ENCODE measurements at regions not wholly inside any gene's neighbourhood (a gene's known extent, or its start where the extent isn't known, plus 50 kb on each side); places are given as distances from the start of the nearest gene placed in this dataset.

- DNase-seq (no peak), ATAC-seq (no peak)
Observed at GRCh38 chr12:24723759-24724158, 225.1 kb downstream of the BCAT1 start.

GRCh38 chr12:24721191-24721590 is 227.7 kb downstream of the BCAT1 start:
- ATAC-seq (no peak), DNase-seq (no peak)

GRCh38 chr12:24719293-24719721 is 229.6 kb downstream of the BCAT1 start:
- peak; percentile 97 for ATAC-seq
- peak; percentile 65 for DNase-seq

GRCh38 chr12:24718617-24719016 is 230.3 kb downstream of the BCAT1 start:
- ATAC-seq (no peak), DNase-seq (no peak)

GRCh38 chr12:24714237-24714636 is 234.7 kb downstream of the BCAT1 start:
- no peak for DNase-seq
- ATAC-seq = no peak

GRCh38 chr12:24711056-24712008 is 237.6 kb downstream of the BCAT1 start:
- DNase-seq (no peak), ATAC-seq (no peak)

GRCh38 chr12:24709216-24709615 is 239.7 kb downstream of the BCAT1 start:
- DNase-seq (no peak), ATAC-seq (peak; percentile 75)

- DNase-seq (no peak), ATAC-seq (no peak)
Observed at GRCh38 chr12:24708718-24709117, 240.2 kb downstream of the BCAT1 start.

- no peak for DNase-seq
- peak; percentile 20 for ATAC-seq
Observed at GRCh38 chr12:24708043-24708442, 240.9 kb downstream of the BCAT1 start.

- ATAC-seq (no peak), DNase-seq (no peak)
Observed at GRCh38 chr12:24707334-24707733, 241.6 kb downstream of the BCAT1 start.

- DNase-seq (no peak), ATAC-seq (no peak)
Observed at GRCh38 chr12:24705741-24706358, 243.1 kb downstream of the BCAT1 start.

GRCh38 chr12:24705216-24705615 is 243.7 kb downstream of the BCAT1 start:
- ATAC-seq (no peak), DNase-seq (no peak)

- ATAC-seq (no peak), DNase-seq (no peak)
Observed at GRCh38 chr12:24701343-24701742, 247.6 kb downstream of the BCAT1 start.

- DNase-seq (no peak), ATAC-seq (no peak)
Observed at GRCh38 chr12:24698972-24699371, 249.9 kb downstream of the BCAT1 start.

- ATAC-seq (no peak), DNase-seq (no peak)
Observed at GRCh38 chr12:24697769-24698168, 251.1 kb downstream of the BCAT1 start.

- ATAC-seq (no peak), DNase-seq (no peak)
Observed at GRCh38 chr12:24697295-24697694, 251.6 kb downstream of the BCAT1 start.

- ATAC-seq (no peak), DNase-seq (no peak)
Observed at GRCh38 chr12:24696800-24697199, 252.1 kb downstream of the BCAT1 start.

GRCh38 chr12:24695657-24696329 is 253.1 kb downstream of the BCAT1 start:
- DNase-seq (no peak), ATAC-seq (no peak)

- ATAC-seq (no peak), DNase-seq (no peak)
Observed at GRCh38 chr12:24695103-24695502, 253.8 kb downstream of the BCAT1 start.

- ATAC-seq (no peak), DNase-seq (no peak)
Observed at GRCh38 chr12:24688601-24689000, 260.3 kb downstream of the BCAT1 start.

- ATAC-seq (no peak), DNase-seq (no peak)
Observed at GRCh38 chr12:24681570-24681969, 267.3 kb downstream of the BCAT1 start.

- no peak for DNase-seq
- ATAC-seq = no peak
Observed at GRCh38 chr12:24679126-24679525, 269.8 kb downstream of the BCAT1 start.

GRCh38 chr12:24678436-24678835 is 270.5 kb downstream of the BCAT1 start:
- ATAC-seq (no peak), DNase-seq (no peak)
